ENCODE measurements at regions not wholly inside any gene's neighbourhood (a gene's known extent, or its start where the extent isn't known, plus 50 kb on each side); places are given as distances from the start of the nearest gene placed in this dataset.
"Not testable (repeated sequence)": the region's sequence is repeated elsewhere in the genome, so short reads cannot be mapped to it uniquely, and the experiment has no call there.

DNA sequence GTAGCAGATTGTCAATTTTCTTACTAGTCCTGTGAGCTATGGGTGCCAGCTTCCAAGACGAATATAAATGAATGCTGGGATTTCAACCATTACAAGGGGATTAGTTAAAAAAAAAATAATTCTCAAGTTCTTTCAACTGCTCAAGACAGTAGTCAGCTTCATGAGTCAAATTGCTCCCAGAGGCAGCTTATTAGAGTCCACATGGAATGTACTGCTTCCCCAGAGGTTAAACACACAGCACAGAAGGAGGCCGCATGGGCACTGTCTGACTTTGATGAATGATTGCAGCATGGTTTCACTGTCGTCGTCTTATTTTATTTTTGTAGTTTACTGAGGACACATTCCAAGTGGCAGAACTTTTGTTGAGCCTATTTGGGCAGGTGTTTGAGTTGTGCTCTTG, 563.2 kb downstream of the TMEM135 start:
- Histone ChIP-seq H3K4me1 (ENCODE audit: insufficient read depth, low read length) (no peaks in the 10 kb centered on the region), H3K9ac (ENCODE audit: low read depth, low read length) (no peak overlapping the region), H3K9me3 (ENCODE audit: control insufficient read depth, insufficient read depth, low read length) (no peaks in the 10 kb centered on the region), H3K36me3 (ENCODE audit: insufficient read depth, low read length) (no peaks in the 10 kb centered on the region)

DNA sequence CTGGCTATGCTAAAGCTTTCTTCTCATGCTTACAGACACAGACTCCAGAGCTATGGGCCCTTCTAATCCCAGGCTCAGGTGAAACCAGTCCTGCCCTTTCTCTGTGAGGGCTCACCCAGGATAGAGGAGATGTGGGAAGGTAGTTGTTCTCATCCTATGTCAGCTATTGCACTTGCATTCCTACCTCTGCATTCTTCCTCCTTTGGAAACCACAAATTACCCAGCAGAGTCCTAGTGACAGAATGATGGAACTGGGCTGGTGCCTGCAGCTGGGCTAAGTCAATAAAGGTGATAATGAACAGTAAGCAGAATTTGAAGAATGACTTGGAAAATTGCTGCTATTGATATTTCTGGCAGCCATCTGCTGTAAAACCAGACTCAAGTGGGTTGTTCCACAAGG, 560.0 kb downstream of the TMEM135 start:
- Histone ChIP-seq H3K36me3 (ENCODE audit: insufficient read depth, low read length) (no peaks in the 10 kb centered on the region), H3K9me3 (ENCODE audit: control insufficient read depth, insufficient read depth, low read length) (no peaks in the 10 kb centered on the region), H3K4me1 (ENCODE audit: insufficient read depth, low read length) (no peaks in the 10 kb centered on the region), H3K9ac (ENCODE audit: low read depth, low read length) (no peak overlapping the region)

DNA sequence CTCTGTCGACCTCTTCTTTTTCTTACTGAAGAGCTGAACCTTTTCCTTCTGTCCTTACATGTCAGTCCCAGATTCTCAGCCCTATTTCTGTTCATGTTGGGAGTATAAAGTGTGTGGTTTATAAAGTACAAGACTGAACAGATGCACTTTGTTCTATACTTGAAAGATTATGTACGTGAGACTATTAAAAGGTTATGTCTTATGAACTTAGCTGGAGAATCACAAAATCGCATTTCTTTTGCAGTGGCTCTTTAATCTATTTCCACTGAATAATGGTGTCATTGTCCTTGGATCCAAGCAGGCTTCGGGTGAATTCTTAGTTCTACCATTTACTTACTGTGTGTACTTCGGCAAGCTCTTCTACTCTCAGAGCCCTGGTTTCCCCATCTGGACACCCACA, 558.4 kb downstream of the TMEM135 start:
- no peaks in the 10 kb centered on the region; the same call in 1 of the 2 replicates for H3K9me3 ChIP-seq (ENCODE audit: control insufficient read depth, insufficient read depth, low read length)
- H3K4me1 ChIP-seq (ENCODE audit: insufficient read depth, low read length): no peaks in the 10 kb centered on the region
- no peak overlapping the region for H3K9ac ChIP-seq (ENCODE audit: low read depth, low read length)
- no peaks in the 10 kb centered on the region for H3K36me3 ChIP-seq (ENCODE audit: insufficient read depth, low read length)

GRCh38 chr11:87589082-87589481, 551.3 kb downstream of the TMEM135 start:
- Histone ChIP-seq H3K4me1 (ENCODE audit: insufficient read depth, low read length) (no peaks in the 10 kb centered on the region), H3K9ac (ENCODE audit: low read depth, low read length) (no peak overlapping the region), H3K36me3 (ENCODE audit: insufficient read depth, low read length) (no peaks in the 10 kb centered on the region), H3K9me3 (ENCODE audit: control insufficient read depth, insufficient read depth, low read length) (peaks cover 3% of the 10 kb centered on the region)

GRCh38 chr11:87585613-87586012, 547.9 kb downstream of the TMEM135 start:
- H3K9me3 ChIP-seq (ENCODE audit: control insufficient read depth, insufficient read depth, low read length); H3K36me3 ChIP-seq (ENCODE audit: insufficient read depth, low read length); H3K9ac ChIP-seq (ENCODE audit: low read depth, low read length); H3K4me1 ChIP-seq (ENCODE audit: insufficient read depth, low read length): not testable (repeated sequence)

DNA sequence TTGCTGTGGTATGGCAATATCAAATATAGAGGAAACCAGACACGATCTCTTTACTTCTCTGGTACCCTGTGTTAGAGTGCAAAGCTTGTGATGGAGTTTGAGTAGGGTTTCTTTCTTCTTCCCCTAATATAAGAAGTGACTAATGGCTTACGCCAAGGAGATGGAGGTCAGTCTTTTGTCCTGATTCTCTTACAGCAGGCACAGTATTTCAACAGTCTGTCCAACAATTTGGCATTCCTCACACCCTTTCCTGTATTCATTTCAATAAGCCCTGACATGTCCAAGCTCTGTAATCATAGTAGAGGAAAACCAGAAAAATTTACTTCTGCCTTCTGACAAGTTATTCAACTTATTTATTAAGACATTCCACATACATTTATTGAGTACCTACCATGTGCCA, 546.2 kb downstream of the TMEM135 start:
- H3K9ac ChIP-seq (ENCODE audit: low read depth, low read length): no peak overlapping the region
- H3K4me1 ChIP-seq (ENCODE audit: insufficient read depth, low read length): no peaks in the 10 kb centered on the region
- peaks cover 3% of the 10 kb centered on the region for H3K9me3 ChIP-seq (ENCODE audit: control insufficient read depth, insufficient read depth, low read length)
- H3K36me3 ChIP-seq (ENCODE audit: insufficient read depth, low read length): no peaks in the 10 kb centered on the region

DNA sequence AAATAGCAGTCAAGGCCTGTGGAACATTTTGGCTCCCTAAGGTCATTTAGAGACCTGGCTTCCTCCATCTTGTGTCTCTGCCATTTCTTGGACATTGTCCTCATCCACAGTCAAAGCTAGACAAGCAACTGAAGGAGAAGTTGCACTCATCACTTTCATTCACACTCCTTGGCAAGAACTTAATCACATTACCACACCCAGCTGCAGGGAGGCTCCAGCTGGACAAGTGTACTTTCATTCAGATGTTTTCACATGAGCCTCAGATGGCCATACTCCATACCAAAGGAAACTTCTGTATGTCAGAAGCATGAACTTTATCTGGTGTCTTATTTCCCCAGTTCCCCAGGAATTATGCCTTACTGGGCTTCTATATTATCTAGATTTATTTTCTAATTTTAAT, 537.4 kb downstream of the TMEM135 start:
- Histone ChIP-seq H3K9me3 (ENCODE audit: control insufficient read depth, insufficient read depth, low read length) (no peaks in the 10 kb centered on the region), H3K4me1 (ENCODE audit: insufficient read depth, low read length) (peaks cover 10% of the 10 kb centered on the region; the same call in 1 of the 2 replicates), H3K9ac (ENCODE audit: low read depth, low read length) (no peak overlapping the region), H3K36me3 (ENCODE audit: insufficient read depth, low read length) (no peaks in the 10 kb centered on the region)

DNA sequence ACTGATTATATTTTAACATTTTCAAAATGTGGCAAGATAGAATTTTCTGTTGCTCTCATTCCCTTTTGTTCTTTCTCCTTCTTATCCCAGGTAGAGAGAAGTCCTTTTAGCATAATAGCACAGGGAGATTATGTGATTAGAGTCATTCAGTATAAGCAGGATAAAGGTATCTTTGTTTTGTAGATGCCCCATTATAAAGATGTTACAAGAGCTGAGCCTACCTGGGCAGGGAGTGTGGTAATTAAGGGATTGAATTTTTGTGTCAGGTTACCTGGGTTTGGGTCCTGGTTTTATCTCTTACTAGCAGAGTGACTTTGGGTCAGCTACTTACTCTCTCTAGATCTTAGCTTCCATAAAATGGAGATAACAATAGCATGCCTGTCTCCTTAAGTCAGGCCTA, 536.5 kb downstream of the TMEM135 start:
- H3K4me1 ChIP-seq (ENCODE audit: insufficient read depth, low read length): peaks cover 10% of the 10 kb centered on the region; the same call in 1 of the 2 replicates
- H3K9ac ChIP-seq (ENCODE audit: low read depth, low read length): no peak overlapping the region
- H3K36me3 ChIP-seq (ENCODE audit: insufficient read depth, low read length): no peaks in the 10 kb centered on the region
- H3K9me3 ChIP-seq (ENCODE audit: control insufficient read depth, insufficient read depth, low read length): no peaks in the 10 kb centered on the region

DNA sequence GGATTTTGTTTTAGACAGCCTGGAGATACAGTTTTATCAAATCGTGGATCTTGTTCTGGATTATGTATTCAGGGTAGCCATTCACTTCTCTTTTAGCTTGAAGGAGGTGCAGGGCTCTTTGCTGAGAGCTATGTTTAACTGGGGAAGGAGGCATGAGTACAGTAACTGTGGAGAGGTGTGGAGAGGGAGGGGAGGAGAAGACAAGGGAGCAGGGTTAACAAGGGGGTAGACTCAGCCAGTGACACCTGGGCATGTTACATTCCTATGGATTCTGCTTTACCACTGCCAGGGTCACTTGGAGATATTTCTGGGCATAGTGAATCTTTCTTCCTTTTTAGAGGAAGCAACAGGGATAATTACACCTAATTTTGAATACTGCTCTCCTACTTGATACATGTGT, 536.0 kb downstream of the TMEM135 start:
- Histone ChIP-seq H3K4me1 (ENCODE audit: insufficient read depth, low read length) (peaks cover 10% of the 10 kb centered on the region; the same call in 1 of the 2 replicates), H3K9me3 (ENCODE audit: control insufficient read depth, insufficient read depth, low read length) (no peaks in the 10 kb centered on the region), H3K9ac (ENCODE audit: low read depth, low read length) (no peak overlapping the region), H3K36me3 (ENCODE audit: insufficient read depth, low read length) (no peaks in the 10 kb centered on the region)

GRCh38 chr11:87572881-87573280, 535.1 kb downstream of the TMEM135 start:
- no peak overlapping the region for H3K9ac ChIP-seq (ENCODE audit: low read depth, low read length)
- H3K9me3 ChIP-seq (ENCODE audit: control insufficient read depth, insufficient read depth, low read length): no peaks in the 10 kb centered on the region
- H3K36me3 ChIP-seq (ENCODE audit: insufficient read depth, low read length): no peaks in the 10 kb centered on the region
- peaks cover 10% of the 10 kb centered on the region; the same call in 1 of the 2 replicates for H3K4me1 ChIP-seq (ENCODE audit: insufficient read depth, low read length)

DNA sequence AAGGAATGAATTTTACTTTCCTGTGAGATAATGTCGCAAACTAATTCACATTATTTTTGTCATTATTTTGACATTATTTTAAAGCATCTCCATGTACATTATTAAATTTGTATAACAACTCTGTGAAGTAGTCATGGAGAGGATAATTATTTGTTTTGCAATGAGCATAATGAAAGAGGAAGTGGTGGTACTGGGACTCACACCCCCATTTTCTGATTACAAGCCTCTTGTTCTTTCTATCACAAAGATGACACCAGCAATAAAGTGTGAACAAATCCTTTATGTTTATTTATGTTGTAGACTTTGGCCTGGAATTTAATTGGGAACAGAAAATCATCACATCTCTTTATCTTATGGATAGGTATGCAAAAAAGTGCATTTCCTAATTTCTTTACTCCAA, 522.6 kb downstream of the TMEM135 start:
- Histone ChIP-seq H3K9me3 (ENCODE audit: control insufficient read depth, insufficient read depth, low read length) (peaks cover 6% of the 10 kb centered on the region; the same call in 1 of the 2 replicates), H3K9ac (ENCODE audit: low read depth, low read length) (no peak overlapping the region), H3K36me3 (ENCODE audit: insufficient read depth, low read length) (no peaks in the 10 kb centered on the region), H3K4me1 (ENCODE audit: insufficient read depth, low read length) (no peaks in the 10 kb centered on the region)

DNA sequence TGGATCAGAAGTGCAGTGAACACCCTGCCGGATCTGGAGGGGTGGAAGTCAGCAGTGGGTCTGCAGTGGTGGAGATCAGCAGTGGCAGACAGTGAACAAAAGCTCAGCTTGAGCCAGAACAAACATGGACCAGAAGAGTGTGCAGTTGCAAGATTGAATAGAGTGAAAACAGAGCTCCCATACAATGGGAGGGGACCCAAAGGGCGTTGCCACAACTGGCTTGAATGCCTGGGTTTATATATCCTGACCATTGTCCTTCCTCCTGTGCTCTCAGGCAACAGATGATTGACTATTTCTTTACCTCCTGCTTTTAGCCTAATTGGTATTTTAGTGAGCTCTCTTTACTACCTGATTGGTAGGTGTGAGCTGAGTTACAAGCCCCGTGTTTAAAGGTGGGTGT, 522.1 kb downstream of the TMEM135 start:
- H3K36me3 ChIP-seq (ENCODE audit: insufficient read depth, low read length); H3K9me3 ChIP-seq (ENCODE audit: control insufficient read depth, insufficient read depth, low read length); H3K4me1 ChIP-seq (ENCODE audit: insufficient read depth, low read length); H3K9ac ChIP-seq (ENCODE audit: low read depth, low read length): not testable (repeated sequence)

DNA sequence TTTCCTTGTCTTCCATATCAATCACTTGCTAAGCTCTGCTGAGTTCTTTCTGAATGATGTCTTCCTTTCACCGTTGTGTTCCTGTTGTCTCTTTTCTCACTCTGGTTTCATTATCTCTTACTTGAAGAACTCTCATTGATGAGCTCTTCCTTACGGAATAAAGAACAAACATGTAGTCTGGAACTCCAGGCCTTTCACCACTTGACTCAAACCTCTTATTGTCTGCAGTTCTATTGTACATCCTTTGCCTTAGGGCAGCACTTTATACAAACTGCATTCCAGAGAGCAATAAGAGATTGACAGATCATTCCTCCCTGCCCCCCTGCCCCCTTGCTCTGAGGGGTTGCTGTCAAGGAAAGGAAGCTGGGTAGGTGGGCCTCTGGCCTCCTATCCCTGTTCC, 517.4 kb downstream of the TMEM135 start:
- no peaks in the 10 kb centered on the region for H3K36me3 ChIP-seq (ENCODE audit: insufficient read depth, low read length)
- H3K4me1 ChIP-seq (ENCODE audit: insufficient read depth, low read length): no peaks in the 10 kb centered on the region
- peaks cover 9% of the 10 kb centered on the region; the same call in 1 of the 2 replicates for H3K9me3 ChIP-seq (ENCODE audit: control insufficient read depth, insufficient read depth, low read length)
- no peak overlapping the region for H3K9ac ChIP-seq (ENCODE audit: low read depth, low read length)

GRCh38 chr11:87548797-87549196, 511.1 kb downstream of the TMEM135 start:
- H3K36me3 ChIP-seq (ENCODE audit: insufficient read depth, low read length): no peaks in the 10 kb centered on the region
- no peaks in the 10 kb centered on the region; the same call in none of the 2 replicates for H3K9me3 ChIP-seq (ENCODE audit: control insufficient read depth, insufficient read depth, low read length)
- H3K4me1 ChIP-seq (ENCODE audit: insufficient read depth, low read length): no peaks in the 10 kb centered on the region
- no peak overlapping the region for H3K9ac ChIP-seq (ENCODE audit: low read depth, low read length)

DNA sequence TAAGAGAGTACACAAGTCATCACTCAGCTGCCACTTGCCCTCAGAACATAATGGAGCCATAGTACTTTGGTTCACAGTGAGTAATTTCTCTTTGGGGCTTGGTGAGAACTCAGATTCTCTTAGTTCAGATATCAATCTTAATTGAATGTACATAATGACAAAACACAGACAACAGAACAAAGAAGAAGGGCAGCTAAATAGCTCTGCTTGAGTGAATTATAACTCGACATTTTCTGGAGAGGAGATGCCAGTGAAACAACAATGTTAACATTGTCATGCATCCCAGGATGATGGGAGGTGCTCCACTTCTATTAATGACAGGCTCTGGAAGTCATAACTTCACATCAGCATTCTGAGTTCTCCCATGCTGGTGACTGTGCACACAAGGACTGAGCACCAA, 508.1 kb downstream of the TMEM135 start:
- no peaks in the 10 kb centered on the region for H3K4me1 ChIP-seq (ENCODE audit: insufficient read depth, low read length)
- no peaks in the 10 kb centered on the region for H3K36me3 ChIP-seq (ENCODE audit: insufficient read depth, low read length)
- H3K9me3 ChIP-seq (ENCODE audit: control insufficient read depth, insufficient read depth, low read length): peaks cover 9% of the 10 kb centered on the region
- no peak overlapping the region for H3K9ac ChIP-seq (ENCODE audit: low read depth, low read length)

DNA sequence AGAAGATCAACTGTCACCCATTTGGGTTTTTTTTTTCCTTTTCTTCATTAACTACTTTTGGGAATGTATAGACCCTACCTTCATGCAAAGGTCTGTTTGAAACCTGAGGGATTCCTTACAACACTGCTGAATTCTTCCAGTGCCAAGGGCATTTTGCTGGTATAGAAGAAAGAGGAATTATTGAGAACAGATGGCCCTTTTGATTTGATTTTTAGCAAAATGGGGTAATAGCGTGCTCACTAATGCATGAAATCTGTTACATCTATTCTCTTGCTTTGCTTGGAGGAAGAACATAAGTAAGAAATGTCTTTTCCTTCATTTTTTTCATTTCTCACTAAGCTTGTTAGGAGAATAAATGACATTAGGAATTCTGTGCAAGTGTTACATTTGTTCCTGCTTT, 501.9 kb downstream of the TMEM135 start:
- Histone ChIP-seq H3K4me1 (ENCODE audit: insufficient read depth, low read length) (no peaks in the 10 kb centered on the region), H3K36me3 (ENCODE audit: insufficient read depth, low read length) (no peaks in the 10 kb centered on the region), H3K9me3 (ENCODE audit: control insufficient read depth, insufficient read depth, low read length) (peaks cover 9% of the 10 kb centered on the region), H3K9ac (ENCODE audit: low read depth, low read length) (no peak overlapping the region)

All from ES-I3 (cell line).